ENCODE measurements at regions not wholly inside any gene's neighbourhood (a gene's known extent, or its start where the extent isn't known, plus 50 kb on each side); places are given as distances from the start of the nearest gene placed in this dataset.

DNA sequence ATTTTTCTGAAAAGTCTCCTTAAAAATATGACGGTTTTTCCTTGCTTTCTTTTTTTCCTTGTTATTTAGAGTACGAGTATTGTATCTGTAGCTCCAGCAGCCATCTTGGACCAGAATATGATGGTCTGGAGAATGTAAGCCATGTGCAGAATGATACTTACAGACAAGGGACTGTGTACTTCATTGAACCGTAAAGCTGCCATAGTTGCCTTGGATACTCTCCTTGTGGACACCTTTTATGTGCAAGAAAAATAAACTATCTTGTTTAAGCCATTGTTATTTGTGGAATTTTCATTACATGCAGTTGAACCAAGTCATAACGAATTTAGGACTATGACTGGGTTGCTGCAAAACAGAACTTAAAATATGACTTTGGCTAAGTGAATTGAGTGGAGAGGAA is 485.8 kb upstream of the CITED2 start:
- Mint-ChIP-seq H3K36me3 (no peaks in the 10 kb centered on the region), H3K4me1 (no peaks in the 10 kb centered on the region), H3K27ac (no peak overlapping the region), H3K4me3 (no peak overlapping the region), H3K27me3 (no peaks in the 10 kb centered on the region), H3K9me3 (no peaks in the 10 kb centered on the region)
- DNase-seq: no peak
- ATAC-seq (replicated peaks): no peak

DNA sequence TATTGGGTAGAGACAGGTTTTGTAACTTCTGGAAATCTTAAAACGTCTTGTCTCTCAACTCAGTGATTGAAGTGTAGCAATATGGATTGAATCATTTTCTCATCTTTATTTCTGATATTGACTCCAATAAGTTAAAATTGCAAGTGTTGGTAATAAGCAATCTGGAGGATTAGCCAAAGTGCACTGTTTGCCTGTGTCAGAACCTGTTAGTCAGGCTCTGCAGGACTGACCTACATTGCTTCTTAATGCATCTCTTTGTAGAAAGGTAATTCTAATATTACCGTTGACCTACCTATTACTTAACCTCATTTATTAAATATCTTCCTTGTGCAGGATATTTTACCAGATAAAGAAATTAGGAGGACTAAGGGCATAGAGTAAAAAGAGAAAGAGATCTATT is 484.0 kb upstream of the CITED2 start:
- H3K27me3 Mint-ChIP-seq: no peaks in the 10 kb centered on the region
- H3K4me1 Mint-ChIP-seq: no peaks in the 10 kb centered on the region
- no peak overlapping the region for H3K4me3 Mint-ChIP-seq
- DNase-seq (no peak), ATAC-seq (replicated peaks) (no peak)
- no peaks in the 10 kb centered on the region for H3K9me3 Mint-ChIP-seq
- H3K27ac Mint-ChIP-seq: no peak overlapping the region
- H3K36me3 Mint-ChIP-seq: no peaks in the 10 kb centered on the region

DNA sequence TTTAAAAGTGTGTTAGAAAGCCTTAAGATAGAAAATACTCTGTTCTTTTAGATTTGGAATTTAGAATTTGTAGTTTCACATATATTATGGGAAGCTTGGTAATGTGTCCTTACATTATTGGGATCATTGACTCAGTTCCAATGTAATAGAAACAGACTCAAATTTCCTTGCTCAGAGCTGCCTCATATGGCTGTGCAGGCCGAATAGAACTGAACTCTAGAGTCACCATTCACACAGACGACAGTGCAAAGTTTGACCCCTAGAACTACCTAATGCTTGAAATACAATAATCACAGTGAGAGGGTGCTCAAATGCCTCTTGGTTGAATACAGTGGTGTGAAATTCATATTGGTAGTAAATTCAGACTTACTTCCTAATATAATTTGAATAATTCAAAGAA is 482.7 kb upstream of the CITED2 start:
- DNase-seq (no peak), ATAC-seq (replicated peaks) (no peak)
- Mint-ChIP-seq H3K36me3 (no peaks in the 10 kb centered on the region), H3K4me3 (no peak overlapping the region), H3K27me3 (no peaks in the 10 kb centered on the region), H3K9me3 (no peaks in the 10 kb centered on the region), H3K27ac (no peak overlapping the region), H3K4me1 (no peaks in the 10 kb centered on the region)

DNA sequence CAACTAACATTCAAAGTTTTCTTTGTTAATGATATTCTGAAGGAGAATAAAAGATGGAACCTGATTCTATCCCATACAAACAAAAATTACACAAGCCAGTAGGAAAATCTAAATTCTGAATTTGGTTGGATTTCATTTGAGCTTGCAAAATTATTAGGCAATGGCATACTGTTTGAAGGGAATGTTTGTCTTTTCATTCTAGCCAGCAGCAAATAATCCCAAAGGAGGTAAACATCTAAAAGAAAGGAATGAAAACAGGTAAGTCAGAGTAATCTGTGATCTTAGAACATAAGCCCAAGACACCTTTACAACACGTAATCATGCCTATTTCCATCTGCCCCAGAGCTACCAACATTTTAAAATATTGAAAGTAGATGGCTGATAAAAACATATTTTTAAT is 482.1 kb upstream of the CITED2 start:
- Mint-ChIP-seq H3K9me3 (no peaks in the 10 kb centered on the region), H3K27me3 (no peaks in the 10 kb centered on the region), H3K4me1 (no peaks in the 10 kb centered on the region), H3K4me3 (no peak overlapping the region), H3K27ac (no peak overlapping the region), H3K36me3 (no peaks in the 10 kb centered on the region)
- no peak for ATAC-seq (replicated peaks)
- DNase-seq: no peak

DNA sequence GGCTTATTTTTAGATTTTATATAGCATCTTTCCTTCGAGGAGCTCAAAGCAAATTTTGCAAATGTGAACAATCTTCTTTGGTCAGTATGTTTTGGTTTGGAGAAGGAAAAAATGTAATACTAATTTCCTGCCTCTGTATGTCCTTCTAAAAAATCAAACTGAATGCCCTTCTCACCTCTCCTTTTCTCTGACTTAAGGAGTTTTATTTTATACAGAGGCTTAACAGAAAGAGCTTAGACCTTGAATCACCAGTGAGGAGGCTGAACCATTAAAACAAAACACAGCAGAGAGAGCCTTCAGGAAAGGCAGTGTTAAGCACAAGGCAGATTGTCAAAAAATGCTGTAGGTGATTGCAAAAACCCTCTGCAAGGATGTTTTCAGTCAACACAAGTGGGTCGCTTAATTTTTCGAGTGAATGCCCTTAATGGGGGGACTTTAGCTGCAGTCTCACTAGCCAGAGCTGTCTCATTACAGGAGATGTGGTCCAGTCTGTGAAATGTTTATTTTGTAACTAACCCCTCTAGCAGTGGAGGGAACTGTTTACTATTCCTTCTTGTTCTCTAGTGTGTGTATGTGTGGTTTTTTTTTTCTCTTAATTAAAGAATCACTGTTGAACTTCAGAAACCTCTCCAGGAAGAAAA is 481.3 kb upstream of the CITED2 start:
- no peak for DNase-seq
- Mint-ChIP-seq H3K4me1 (no peaks in the 10 kb centered on the region), H3K27me3 (no peaks in the 10 kb centered on the region), H3K27ac (no peak overlapping the region), H3K9me3 (no peaks in the 10 kb centered on the region), H3K4me3 (no peak overlapping the region), H3K36me3 (no peaks in the 10 kb centered on the region)
- no peak for ATAC-seq (replicated peaks)

DNA sequence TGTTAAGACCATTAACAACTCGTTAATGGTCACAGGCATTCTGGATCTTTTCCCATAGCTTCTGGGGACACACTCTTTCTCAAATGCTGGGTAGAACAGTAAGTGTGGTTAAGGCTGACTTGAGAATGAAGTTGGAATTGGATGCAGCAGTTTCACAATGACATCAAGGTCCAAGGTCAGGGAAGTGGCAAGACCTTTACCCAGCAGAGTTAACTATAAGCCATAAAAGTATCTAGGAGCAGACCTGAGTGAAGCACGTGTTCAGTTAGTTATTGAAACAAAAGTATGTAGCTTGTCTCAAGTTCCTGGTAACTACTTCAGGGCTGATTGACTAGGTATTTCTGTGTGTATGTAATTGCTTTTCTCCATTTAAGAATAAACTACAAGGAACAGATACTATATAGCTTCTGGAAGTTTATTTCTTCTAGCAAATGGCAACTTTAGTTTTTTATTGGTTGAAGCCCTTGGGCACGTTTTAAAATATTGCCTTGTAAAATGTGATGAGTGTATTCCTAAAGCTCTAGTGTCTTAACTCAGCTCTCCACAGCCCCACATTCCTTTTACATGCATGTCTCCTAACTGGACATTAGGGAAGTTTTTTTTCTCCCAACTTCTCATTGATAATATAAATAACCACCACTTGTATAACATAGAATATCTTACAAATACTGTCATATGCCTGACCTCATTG is 479.0 kb upstream of the CITED2 start:
- DNase-seq: no peak
- no peak for ATAC-seq (replicated peaks)
- no peak overlapping the region for H3K27ac Mint-ChIP-seq
- H3K36me3 Mint-ChIP-seq: no peaks in the 10 kb centered on the region
- H3K9me3 Mint-ChIP-seq: peaks cover 5 to 8% of the 10 kb centered on the region in 2 donors
- no peaks in the 10 kb centered on the region for H3K27me3 Mint-ChIP-seq
- no peak overlapping the region for H3K4me3 Mint-ChIP-seq
- H3K4me1 Mint-ChIP-seq: peaks cover 0 to 2% of the 10 kb centered on the region in 2 donors

DNA sequence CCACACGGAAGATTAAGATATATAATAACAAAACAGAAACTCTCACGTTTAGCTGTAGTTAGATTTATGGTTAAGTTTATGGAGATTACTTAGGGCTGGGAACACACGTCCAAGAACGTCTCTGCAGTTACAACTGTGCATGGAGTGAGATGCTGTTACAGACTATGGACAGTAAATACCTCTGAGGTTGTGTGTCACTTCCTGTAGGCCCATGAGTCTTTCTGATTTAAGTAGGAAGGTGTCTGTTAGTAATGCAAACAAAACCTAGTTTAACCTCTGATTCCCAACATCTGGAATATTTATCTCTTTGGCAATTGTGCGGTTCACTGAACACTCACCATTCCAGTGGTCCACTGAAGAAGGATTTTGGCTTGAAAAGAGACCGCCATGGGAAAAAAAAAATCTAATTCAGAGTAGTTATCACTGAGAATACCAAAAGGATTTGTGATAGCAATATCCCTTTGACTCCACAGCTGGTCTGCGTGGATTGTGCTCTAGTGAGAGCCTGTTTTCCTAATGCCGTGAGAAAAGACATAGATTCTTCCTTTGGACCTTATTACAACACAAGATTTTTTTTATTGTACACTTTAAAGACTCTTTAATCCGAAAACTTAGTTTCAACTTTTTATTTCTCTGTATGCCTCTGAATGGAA is 478.2 kb upstream of the CITED2 start:
- no peak for ATAC-seq (replicated peaks)
- DNase-seq: no peak
- Mint-ChIP-seq H3K4me1 (peaks cover 0 to 2% of the 10 kb centered on the region in 2 donors), H3K27ac (no peak overlapping the region), H3K36me3 (no peaks in the 10 kb centered on the region), H3K27me3 (no peaks in the 10 kb centered on the region), H3K4me3 (no peak overlapping the region), H3K9me3 (peaks cover 5 to 8% of the 10 kb centered on the region in 2 donors)

DNA sequence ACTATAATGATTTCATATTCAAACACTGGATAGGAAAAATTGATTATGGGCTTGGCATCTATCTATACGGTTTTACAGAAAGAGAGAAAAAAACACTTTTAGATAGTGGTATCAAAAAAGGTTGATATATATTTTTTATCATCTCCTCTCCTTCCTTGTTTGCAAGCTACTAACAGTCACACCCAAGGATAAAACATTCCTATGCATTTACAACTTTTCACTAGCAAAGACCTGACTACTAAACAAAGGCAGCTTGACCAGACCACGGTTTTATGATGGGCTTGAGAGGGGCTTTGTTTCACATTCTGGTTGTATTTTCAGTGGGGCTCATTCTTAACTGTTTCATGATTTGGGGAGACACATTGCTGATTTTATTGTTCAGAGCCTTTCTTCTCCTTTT is 477.6 kb upstream of the CITED2 start:
- Mint-ChIP-seq H3K4me3 (no peak overlapping the region), H3K27ac (no peak overlapping the region), H3K9me3 (peaks cover 5 to 8% of the 10 kb centered on the region in 2 donors), H3K4me1 (peaks cover 2 to 3% of the 10 kb centered on the region in 2 donors), H3K36me3 (no peaks in the 10 kb centered on the region), H3K27me3 (no peaks in the 10 kb centered on the region)
- ATAC-seq (replicated peaks) (no peak), DNase-seq (no peak)

DNA sequence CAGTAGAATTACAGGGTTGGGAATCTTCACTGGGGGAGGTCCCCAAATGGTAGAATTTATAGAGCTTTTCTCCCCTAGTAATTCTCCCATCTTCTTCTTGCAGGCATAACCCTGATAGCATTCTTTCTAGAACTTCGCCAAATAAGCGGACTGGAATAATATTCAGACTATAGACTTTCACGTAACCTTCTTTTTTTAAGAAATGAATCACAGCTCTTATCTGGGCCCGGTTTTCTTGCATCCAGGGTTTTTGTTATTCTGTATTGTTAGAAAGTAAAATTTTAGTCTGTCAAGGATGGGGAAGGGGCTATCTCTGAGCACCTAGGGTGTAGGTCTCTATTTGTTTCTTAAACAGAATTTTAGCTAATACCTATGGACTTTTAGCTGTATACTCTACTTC is 476.8 kb upstream of the CITED2 start:
- no peaks in the 10 kb centered on the region for H3K27me3 Mint-ChIP-seq

DNA sequence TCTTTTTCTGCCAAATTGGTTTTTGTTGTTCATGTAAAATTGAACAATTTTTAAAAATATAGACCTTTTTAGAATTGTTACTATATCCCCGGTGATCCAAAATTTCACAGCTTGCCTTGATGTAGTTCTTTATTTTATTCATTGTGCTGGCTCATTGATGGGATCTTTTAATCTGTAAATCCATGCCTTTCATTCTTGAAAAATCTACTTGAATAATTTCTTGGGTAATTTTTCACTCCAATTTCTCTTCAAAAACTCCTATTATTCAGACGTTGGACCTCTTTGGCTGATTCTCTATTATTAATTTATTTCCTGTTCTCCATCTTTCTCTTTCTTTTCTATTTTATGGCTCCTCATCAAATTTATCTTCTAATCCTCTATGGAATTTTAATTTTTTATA is 476.1 kb upstream of the CITED2 start:
- H3K9me3 Mint-ChIP-seq: peaks cover 5 to 8% of the 10 kb centered on the region in 2 donors
- H3K4me1 Mint-ChIP-seq: peaks cover 8 to 16% of the 10 kb centered on the region in 2 donors
- ATAC-seq (replicated peaks) (no peak), DNase-seq (no peak)
- no peak overlapping the region for H3K4me3 Mint-ChIP-seq
- H3K27ac Mint-ChIP-seq: no peak overlapping the region
- no peaks in the 10 kb centered on the region for H3K27me3 Mint-ChIP-seq
- H3K36me3 Mint-ChIP-seq: no peaks in the 10 kb centered on the region

More for the DNA sequence above, 476.8 kb upstream of the CITED2 start:
- DNase-seq (no peak), ATAC-seq (replicated peaks) (no peak)
- H3K27ac Mint-ChIP-seq: no peak overlapping the region
- H3K36me3 Mint-ChIP-seq: no peaks in the 10 kb centered on the region
- peaks cover 5 to 8% of the 10 kb centered on the region in 2 donors for H3K9me3 Mint-ChIP-seq
- peaks cover 8 to 10% of the 10 kb centered on the region in 2 donors for H3K4me1 Mint-ChIP-seq
- H3K4me3 Mint-ChIP-seq: no peak overlapping the region

DNA sequence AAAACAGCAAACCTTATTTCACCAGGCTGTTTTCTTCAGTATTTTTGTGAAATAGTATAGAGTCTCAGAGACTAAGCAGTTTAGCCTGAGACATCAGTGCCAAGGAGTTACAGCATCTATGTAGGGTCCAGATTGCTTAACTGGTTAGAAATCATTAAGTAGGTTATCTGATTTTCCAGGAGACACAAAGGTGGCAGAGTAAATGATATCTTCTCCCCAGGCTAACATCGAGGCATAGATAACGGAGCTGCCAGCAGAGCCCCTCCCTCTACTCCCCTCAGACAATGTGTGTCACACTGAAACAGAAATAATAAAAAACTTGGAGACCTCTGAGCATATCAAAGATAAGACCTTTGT is 473.0 kb upstream of the CITED2 start:
- Mint-ChIP-seq H3K36me3 (no peaks in the 10 kb centered on the region), H3K9me3 (peaks cover 7 to 8% of the 10 kb centered on the region in 2 donors), H3K27me3 (no peaks in the 10 kb centered on the region), H3K4me1 (peaks cover 11 to 22% of the 10 kb centered on the region in 2 donors), H3K4me3 (no peak overlapping the region), H3K27ac (no peak overlapping the region)
- ATAC-seq (replicated peaks) (no peak), DNase-seq (no peak)

DNA sequence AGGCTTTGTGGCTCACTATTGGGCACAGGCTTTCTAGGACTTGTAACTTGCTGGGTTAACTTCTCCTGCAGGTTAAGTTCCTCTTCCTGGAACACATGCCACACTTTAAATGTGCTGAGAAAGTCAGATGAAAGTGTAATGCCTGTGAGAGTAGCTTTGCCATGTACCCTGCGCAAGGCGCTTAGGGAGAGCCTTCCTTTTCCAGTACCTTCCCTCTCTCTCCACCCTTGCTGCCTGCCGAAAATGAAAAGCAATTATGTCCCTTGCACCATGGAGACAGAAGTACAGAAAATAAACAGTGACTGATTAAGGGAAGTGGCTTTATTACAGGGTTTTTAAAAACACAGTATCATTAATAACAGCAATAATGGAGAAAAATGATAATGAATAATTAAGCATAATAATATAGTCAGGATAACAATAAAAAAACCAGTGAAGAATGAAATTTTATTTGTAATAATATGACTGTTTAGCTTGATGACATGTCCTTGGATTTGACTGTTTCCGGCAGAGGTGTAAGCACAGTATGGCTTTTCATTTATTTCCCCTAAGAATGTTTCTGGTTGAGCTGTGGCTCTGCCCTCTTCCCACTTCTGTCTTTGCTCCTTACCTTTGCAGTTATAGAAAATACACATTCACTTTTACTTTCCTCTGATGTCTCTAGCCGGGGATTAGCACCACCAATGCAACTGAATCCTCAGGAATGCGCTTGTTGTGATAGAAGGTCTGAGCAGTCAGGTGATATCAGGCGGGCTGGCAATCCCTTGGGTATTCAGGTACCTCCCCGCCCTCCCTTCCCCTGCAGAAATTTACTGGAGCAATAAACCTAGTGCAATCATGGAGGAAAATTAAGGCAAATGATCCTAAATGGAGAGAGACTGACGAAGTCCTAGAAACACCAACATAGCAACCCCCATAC is 472.3 kb upstream of the CITED2 start:
- no peak for DNase-seq
- H3K4me3 Mint-ChIP-seq: no peak overlapping the region
- peaks cover 7 to 8% of the 10 kb centered on the region in 2 donors for H3K9me3 Mint-ChIP-seq
- ATAC-seq (replicated peaks): peak in 1 of 2 donors; percentile 22
- H3K27me3 Mint-ChIP-seq: no peaks in the 10 kb centered on the region
- H3K27ac Mint-ChIP-seq: no peak overlapping the region
- H3K4me1 Mint-ChIP-seq: peaks cover 12 to 26% of the 10 kb centered on the region in 2 donors
- no peaks in the 10 kb centered on the region for H3K36me3 Mint-ChIP-seq

DNA sequence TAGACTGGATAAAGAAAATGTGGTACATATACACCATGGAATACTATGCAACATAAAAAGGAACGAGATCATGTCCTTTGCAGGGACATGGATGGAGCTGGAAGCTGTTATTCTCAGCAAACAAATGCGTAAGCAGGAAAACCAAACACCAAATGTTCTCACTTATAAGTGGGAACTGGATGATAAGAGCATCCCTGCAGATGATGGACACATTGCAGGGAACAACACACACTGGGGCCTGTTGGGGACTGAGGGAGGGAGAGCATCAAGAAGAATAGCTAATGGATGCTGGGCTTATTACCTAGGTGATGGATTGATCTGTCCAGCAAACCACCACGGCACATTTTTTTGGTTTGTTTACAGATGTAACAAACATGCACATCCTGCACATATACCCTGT is 470.5 kb upstream of the CITED2 start:
- no peak overlapping the region for H3K27ac Mint-ChIP-seq
- H3K4me1 Mint-ChIP-seq: peaks cover 17 to 35% of the 10 kb centered on the region in 2 donors
- H3K27me3 Mint-ChIP-seq: no peaks in the 10 kb centered on the region
- ATAC-seq (replicated peaks): no peak
- H3K4me3 Mint-ChIP-seq: no peak overlapping the region
- no peaks in the 10 kb centered on the region for H3K36me3 Mint-ChIP-seq
- no peak for DNase-seq
- peaks cover 5% of the 10 kb centered on the region in 2 donors for H3K9me3 Mint-ChIP-seq

DNA sequence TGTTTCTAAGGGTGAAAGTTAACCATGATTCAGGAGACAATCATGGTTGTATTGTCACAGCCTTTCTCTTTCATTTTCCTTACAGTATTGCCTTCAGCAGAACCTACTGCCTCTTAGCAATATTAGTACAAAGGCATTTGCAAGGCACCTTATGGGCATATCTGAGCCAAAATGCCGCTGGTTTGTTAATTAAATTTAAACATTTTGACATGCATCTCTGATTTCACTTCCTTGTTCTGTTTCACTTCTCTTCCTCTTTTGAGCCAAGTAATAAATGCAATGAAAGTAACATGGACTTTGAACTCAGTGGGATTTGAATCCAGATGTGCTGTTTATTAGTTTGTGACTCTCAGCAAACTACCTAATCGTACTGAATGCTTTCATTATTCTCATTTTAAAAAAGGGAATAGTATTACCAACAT is 467.4 kb upstream of the CITED2 start:
- H3K27me3 Mint-ChIP-seq: no peaks in the 10 kb centered on the region
- peaks cover 6 to 7% of the 10 kb centered on the region in 2 donors for H3K9me3 Mint-ChIP-seq
- peaks cover 4% of the 10 kb centered on the region in 2 donors for H3K36me3 Mint-ChIP-seq
- peak; percentile 18 for DNase-seq
- H3K27ac Mint-ChIP-seq: peak overlapping the region; percentile 70
- peaks cover 16 to 36% of the 10 kb centered on the region in 2 donors for H3K4me1 Mint-ChIP-seq
- peak overlapping the region in 1 of 2 donors; percentile 39 for H3K4me3 Mint-ChIP-seq
- peak; percentile 89 to 90 for ATAC-seq (replicated peaks)

Data from stimulated activated naive B cell treated with anti-CD40 and anti-IgM and Interleukin-4, amounts not matched to agents 10 μg/mL and 1 μg/mL and 100 μg/mL, for 72 hours (primary cell).